GM23248 (cell line): ENCODE measurements at regions not wholly inside any gene's neighbourhood (a gene's known extent, or its start where the extent isn't known, plus 50 kb on each side); places are given as distances from the start of the nearest gene placed in this dataset.

Experiments used
- EZH2 ChIP-seq: fragments of 200-600 bp; sonication (generic); IDR thresholded peaks from 2 replicates; pipeline ENCODE4 v1.6.1; 2018; ENCODE audit warnings: antibody characterized with exemption, mild to moderate bottlenecking; ENCODE audit not compliant: insufficient read depth, poor library complexity, severe bottlenecking
- EZH2phosphoT487 ChIP-seq: fragments of 200-600 bp; sonication (generic); IDR thresholded peaks from 2 replicates; pipeline ENCODE4 v1.6.1; 2018; ENCODE audit warnings: antibody characterized with exemption, moderate library complexity, mild to moderate bottlenecking, low read depth; ENCODE audit not compliant: insufficient read depth

GRCh38 chr2:16395601-16396000, 270.0 kb downstream of the CYRIA start:
- TF ChIP-seq EZH2phosphoT487 (no peak), EZH2 (no peak)
